ENCODE measurements at regions not wholly inside any gene's neighbourhood (a gene's known extent, or its start where the extent isn't known, plus 50 kb on each side); places are given as distances from the start of the nearest gene placed in this dataset.
"Not testable (repeated sequence)": the region's sequence is repeated elsewhere in the genome, so short reads cannot be mapped to it uniquely, and the experiment has no call there.

- DNase-seq (ENCODE audit: low read depth) = no peak
Measured at GRCh38 chr10:71112138-71112785, 100.1 kb upstream of the UNC5B start.

GRCh38 chr10:71116426-71116825 lies 95.9 kb upstream of the UNC5B start:
- DNase-seq (ENCODE audit: low read depth) = no peak

DNA sequence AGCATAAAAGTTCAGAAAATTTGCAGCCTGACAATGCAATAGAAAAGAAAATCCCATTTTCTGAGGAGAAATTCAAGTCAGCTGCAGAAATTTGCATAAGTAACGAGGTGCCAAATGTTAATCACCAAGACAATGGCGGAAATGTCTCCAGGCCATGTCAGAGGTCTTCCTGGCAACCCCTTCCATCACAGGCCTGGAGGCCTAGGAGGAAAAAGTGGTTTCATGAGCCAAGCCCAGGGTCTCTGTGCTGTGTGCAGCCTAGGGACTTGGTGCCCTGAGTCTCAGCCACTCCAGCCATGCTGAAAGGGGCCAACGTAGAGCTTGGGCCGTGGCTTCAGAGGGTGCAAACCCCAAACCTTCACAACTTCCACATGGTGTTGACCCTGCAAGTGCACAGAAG lies 94.8 kb upstream of the UNC5B start:
- DNase-seq (ENCODE audit: low read depth) = not testable (repeated sequence)

GRCh38 chr10:71123023-71123422 lies 89.3 kb upstream of the UNC5B start:
- DNase-seq (ENCODE audit: low read depth) = no peak

DNA sequence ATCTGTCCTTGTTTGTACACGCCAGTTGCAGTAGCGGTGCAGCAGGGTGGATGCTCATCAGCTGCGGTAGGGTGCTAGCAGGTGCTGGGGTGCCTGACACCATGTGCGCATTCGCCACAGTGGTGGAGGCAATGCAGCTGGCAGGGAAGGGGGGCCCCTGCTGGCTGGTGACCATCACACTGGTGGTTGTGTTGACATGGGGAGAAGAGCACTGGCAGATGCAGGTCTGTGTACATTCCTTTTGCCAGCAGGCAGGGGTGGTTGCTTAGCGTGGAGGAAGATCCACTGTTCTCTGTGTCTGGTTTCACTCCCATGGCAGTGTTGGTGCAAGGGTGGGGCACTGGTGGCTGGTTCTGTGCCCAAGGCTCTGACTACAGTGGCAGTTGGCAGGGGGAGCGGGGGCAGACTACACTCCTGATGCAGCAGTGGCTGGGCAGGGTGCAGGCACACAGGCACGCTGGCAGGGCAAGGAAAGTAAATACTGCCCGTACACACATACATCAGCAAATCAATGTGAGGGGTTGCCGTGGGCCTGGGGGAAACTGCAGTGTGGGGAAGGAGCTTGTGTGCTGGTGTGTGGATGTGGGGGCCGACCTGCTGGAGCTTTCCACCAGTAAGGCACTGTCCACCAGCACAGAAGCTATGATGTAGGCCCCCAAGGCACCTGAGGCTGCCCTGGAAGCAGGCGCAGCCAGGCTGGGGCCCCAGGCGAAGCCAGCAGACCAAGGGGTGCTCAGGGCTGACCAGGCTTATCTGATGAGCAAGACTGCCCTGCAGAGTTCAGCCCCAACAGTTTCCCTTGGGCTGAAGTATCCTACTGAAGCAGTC lies 87.2 kb upstream of the UNC5B start:
- DNase-seq (ENCODE audit: low read depth) = no peak

DNA sequence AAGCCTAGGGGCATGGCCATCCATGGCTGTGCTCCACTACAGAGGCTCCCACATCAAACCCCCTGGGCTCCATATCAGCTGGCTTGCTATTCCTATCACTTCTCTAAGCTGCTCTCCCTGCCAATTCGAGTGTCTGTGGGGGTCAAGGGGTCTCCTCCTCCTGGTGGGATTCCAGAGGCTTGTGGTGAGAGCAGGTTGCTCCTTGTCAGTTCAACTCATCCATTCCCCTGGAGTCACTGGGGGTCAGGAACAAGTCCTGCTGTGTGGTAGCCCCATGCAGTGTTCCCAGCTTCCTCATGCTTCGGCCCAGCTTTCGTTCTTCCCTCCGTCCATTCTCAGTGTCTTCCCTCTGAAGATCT lies 86.6 kb upstream of the UNC5B start:
- DNase-seq (ENCODE audit: low read depth) = no peak

DNA sequence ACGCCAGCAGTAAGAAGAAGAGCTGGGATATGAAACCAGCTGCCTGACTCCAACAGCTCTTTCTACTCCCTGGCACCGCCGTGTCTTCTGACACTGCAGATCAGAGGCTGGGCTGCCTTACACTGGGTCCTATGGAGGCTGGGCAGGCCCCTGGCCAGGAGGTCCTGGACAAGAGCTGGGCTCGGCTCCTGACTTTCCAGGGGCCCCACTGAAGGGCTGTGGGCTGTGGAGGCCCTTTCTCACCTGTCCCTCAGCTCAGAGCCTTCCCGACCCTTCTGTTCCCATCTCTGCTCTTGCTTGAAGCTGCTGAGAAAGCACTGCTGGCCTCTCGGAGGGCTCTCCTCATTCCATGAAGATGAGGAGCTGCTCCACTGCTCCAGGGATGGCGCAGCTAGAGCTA lies 85.9 kb upstream of the UNC5B start:
- no peak for DNase-seq (ENCODE audit: low read depth)

DNA sequence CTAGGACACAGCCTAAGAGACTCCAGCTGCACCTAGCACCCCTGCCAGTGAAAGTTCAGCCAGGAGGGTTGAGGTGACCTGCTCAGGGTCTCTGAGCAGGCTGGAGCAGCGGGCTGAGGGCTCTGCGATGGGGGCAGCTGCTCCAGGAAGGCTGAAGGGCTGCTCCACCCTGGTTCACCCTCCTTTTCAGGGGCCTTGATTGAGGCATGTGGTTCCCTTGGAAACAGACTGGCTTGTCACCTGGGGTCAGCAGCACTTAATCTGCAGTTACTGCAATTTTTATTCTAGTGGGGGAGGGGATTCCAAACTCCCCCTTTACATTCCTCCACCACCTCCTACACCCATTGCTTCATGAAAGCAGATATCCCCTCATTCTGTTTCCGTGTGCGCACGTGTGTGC lies 85.3 kb upstream of the UNC5B start:
- no peak for DNase-seq (ENCODE audit: low read depth)

DNA sequence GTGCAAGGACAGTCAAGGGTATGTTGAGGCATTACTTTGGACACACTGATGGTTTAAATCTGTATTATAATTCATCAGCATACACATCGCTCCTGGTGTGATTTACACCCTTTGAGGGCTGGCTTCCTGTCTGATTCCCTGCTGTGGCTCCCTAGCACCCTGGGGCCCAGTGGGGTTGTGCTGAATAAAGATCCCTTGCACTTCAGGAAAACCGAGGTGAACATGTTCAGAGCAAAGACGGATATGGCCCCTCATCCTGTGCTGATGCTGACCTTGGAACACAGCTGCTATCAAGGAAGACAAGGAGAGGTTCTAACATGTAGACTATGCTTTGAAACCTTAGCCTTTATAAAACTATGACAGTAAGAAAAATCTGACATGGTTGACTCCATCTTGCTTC lies 84.6 kb upstream of the UNC5B start:
- DNase-seq (ENCODE audit: low read depth) = no peak

DNA sequence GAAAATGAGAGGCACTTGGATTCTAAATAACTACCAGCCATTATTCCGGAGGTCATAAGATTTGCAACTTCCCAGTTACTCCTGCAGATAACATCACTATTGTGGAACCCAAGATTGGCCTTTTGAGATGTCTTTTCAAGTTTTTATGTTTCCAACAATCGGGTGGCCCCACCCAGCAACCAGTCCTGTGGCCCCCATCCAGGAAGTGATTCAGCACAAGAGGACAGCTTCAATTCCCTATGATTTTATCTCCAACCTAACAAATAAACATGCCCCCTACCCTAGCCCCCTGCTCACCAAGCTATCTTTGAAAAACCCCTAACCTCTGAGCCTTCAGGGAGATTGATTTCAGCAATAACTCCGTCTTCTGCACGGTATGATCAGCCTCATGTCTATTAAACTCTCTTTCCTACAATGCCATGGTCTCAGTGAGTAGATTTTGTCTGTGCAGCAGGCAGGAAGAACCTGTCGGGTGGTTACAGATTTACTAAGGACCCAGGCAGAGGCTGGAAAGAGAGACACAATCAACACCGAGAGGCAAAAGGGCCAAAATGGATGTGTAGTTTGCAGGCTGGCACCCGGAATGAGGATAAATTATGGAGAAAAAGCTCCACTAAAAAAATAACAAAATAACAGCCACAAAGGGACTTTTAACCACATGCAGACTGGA lies 83.9 kb upstream of the UNC5B start:
- DNase-seq (ENCODE audit: low read depth) = no peak

- DNase-seq (ENCODE audit: low read depth) = no peak
Measured at GRCh38 chr10:71131096-71131495, 81.3 kb upstream of the UNC5B start.

DNA sequence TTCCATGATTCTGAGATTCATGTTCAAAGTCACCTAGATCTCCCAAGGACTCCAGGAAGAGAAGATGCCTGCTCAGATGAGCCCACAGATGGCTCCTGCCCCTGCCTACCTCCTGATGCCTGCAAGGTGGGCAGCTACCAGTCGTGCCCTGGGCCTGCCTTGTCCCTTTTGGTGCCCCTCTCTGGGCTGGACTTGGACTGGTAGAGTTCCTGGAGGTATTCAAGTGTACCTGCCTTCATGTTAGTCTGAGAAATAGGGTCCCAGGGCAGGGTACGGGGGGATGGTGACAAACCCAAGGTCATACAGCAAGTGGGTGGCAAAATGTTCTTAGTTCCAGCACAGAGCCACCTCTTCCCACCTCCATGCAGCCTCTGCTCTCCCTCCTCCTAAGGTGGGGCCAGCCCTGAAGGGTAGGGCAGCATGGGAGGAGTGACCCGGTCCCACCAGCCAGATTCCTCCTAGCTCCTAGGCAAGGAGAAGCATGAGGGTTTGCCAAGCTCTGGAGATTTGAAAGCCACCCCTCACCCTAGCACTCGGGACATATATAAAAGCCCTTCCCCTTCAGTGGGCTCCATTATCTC lies 80.8 kb upstream of the UNC5B start:
- DNase-seq (ENCODE audit: low read depth) = no peak

DNA sequence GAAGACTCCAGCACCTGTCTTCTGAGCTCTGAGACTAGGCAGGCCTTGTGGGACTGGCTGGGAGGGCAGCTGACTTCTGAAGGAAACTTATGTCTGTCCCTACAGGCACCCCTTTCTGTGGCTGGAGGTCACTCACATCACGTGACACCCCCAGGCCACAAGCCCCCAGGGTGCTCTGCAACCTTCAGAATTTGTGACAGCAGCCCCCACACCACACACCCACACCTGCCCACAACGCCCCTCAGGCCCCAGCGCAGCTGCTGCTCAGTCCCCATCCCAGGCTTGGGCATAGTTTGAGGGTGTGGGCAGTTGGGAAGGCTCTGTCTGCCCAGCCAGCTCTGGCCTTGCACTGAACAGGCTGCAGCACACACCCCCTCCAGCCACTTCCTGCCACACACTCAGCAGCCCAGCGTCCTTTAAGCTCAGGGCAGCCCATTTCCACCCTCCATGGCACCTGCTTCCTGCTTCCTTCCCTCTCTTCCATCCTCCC lies 80.0 kb upstream of the UNC5B start:
- DNase-seq (ENCODE audit: low read depth) = no peak

DNA sequence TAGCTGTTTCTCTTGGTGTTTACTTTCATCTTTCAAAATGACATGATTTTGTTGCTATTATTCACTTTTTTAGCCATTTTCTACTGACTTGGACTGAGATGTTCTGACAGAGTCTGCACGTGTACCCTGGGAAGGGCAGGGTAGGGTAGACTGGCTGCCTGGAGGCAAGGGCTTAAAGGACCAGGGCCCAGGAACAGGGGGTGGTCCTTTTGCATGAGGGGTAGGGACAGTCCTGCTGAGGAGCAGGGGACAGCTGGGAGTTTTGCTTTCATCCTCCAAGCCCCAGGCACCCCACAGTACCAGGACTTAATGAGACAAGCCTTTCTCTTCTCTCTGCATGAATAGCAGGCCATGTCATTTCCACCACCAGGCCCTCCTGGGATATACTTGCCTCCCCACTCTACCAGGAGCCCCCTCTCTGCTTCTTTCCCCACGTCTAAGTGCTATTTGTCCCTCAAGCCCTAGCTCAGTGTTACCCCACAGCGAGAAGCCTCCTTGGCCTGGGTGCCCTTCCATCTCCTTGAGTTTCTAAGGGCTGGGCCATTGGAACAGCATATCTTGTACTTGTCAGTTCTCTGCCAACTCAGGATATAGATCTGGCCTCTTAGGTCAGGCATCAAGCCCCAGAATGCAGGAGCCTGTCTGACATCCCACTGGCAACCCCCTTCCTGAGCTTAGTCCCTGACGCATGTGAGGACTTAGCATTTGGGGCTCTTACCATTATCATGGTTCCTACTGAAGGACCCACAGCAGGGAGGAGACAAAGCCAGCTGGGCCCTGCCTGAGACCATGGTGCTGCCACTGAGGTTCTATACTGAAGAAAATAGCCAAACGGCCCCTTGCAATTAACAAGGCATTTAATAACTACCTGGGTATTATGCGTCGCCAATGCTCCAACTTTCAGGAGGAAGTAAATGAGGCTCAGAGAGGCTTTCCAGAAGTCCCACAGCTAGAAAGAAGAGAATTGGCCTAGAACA lies 78.4 kb upstream of the UNC5B start:
- DNase-seq (ENCODE audit: low read depth) = no peak

GRCh38 chr10:71134732-71135211 lies 77.6 kb upstream of the UNC5B start:
- no peak for DNase-seq (ENCODE audit: low read depth)

- DNase-seq (ENCODE audit: low read depth) = no peak
Measured at GRCh38 chr10:71135236-71135635, 77.1 kb upstream of the UNC5B start.

GRCh38 chr10:71136036-71136721 lies 76.2 kb upstream of the UNC5B start:
- DNase-seq (ENCODE audit: low read depth) = no peak

DNA sequence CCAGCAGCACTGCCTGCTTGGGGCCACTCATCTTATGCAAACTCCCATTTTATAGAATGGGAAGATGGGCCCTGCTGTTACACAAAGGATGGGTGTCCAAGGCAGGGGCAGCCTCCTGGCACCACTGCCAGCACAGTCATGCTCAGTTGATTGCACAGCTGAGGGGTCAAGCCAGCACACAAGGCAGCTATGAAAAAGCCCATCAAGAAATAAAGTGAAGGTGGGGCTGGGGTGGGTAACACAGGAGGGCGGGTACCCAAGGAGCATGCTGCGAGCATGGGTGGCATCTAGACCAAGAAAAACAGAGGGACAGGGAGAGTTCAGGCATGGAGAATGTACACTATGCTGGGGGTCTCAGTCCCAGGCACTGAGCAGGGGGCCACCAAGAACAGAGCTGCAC lies 74.7 kb upstream of the UNC5B start:
- DNase-seq (ENCODE audit: low read depth) = no peak

GRCh38 chr10:71138166-71138830 lies 74.1 kb upstream of the UNC5B start:
- DNase-seq (ENCODE audit: low read depth) = no peak

DNA sequence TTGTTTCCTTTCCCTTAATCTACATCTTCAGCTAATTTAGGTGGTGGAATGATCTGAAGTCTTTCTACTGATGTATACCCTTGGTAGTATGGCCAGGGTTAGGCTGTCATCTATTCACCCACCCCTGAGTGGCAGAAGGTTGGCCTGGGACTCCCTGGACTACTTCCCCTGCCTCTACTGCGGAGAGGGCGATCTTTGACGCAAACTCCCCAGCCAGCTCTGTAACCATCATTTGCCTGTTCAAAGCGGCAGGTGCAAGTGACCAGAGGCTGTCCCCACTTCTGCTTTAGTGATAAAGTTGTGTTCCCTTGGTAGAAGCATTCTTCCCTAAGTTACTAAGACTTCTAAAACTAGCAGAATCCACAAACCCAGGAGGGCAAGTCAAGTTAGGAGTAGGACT lies 70.8 kb upstream of the UNC5B start:
- no peak for DNase-seq (ENCODE audit: low read depth)

Measured in LHCN-M2 (cell line).